Progenitor cell of endocrine pancreas (in vitro differentiated cells): ENCODE measurements at regions not wholly inside any gene's neighbourhood (a gene's known extent, or its start where the extent isn't known, plus 50 kb on each side); places are given as distances from the start of the nearest gene placed in this dataset.

Source experiments
- DNase-seq: peaks from one replicate; pipeline ENCODE4 v3.0.0; 2021; ENCODE audit warnings: low spot score; ENCODE audit not compliant: unreplicated experiment
- H3K27ac Mint-ChIP-seq: 2 replicates; pipeline ENCODE4 v1.8.0; 2021; ENCODE audit warnings: mild to moderate bottlenecking, moderate library complexity, mixed read lengths
- H3K27me3 Mint-ChIP-seq: 2 replicates; pipeline ENCODE4 v1.8.0; 2021; ENCODE audit warnings: mixed read lengths
- H3K36me3 Mint-ChIP-seq: 2 replicates; pipeline ENCODE4 v1.8.0; 2022; ENCODE audit warnings: mixed read lengths; ENCODE audit not compliant: insufficient read depth
- H3K4me1 Mint-ChIP-seq: 2 replicates; pipeline ENCODE4 v1.8.0; 2021; ENCODE audit warnings: low read depth, mixed read lengths
- H3K4me3 Mint-ChIP-seq: 2 replicates; pipeline ENCODE4 v1.8.0; 2021; ENCODE audit warnings: low read depth, mild to moderate bottlenecking, moderate library complexity, mixed read lengths
- H3K9me3 Mint-ChIP-seq: 2 replicates; pipeline ENCODE4 v1.8.0; 2021; ENCODE audit warnings: low read depth, mixed read lengths
- CTCF ChIP-seq: fragments of 200-600 bp; sonication (generic); IDR thresholded peaks from one replicate; pipeline ENCODE4 v1.5.0; 2021; ENCODE audit warnings: antibody characterized with exemption, mild to moderate bottlenecking; ENCODE audit not compliant: unreplicated experiment

GRCh38 chr3:124610130-124610529 is 120.1 kb upstream of the UMPS start:
- Mint-ChIP-seq H3K27ac (no peak overlapping the region), H3K27me3 (no peaks in the 10 kb centered on the region), H3K4me1 (no peaks in the 10 kb centered on the region), H3K9me3 (no peaks in the 10 kb centered on the region), H3K4me3 (no peak overlapping the region), H3K36me3 (no peaks in the 10 kb centered on the region)
- no peak for TF ChIP-seq CTCF
- DNase-seq = no peak

DNA sequence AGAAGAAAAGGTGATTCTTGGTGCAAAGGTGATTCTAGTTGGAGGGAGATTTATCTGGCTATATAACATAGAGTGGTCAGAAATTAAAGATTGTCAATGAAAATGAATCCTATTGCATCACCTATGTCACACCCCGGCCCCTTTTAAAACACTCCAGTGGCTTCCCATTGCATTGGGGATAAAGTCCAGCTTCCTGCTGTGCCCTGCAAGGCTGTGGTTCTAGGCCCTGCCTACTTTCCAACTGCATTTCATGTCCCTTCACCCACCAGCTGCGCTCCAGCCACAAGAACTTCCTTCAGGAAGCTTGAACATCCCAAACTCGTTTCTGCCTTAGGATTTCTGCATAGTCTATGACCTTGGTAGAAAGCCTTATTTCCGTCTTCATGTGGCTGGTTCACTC is 118.7 kb upstream of the UMPS start:
- no peak for DNase-seq
- Mint-ChIP-seq H3K27me3 (no peaks in the 10 kb centered on the region), H3K4me1 (peaks cover 1% of the 10 kb centered on the region), H3K36me3 (no peaks in the 10 kb centered on the region), H3K27ac (peak overlapping the region; percentile 15), H3K4me3 (no peak overlapping the region), H3K9me3 (no peaks in the 10 kb centered on the region)
- TF ChIP-seq CTCF = no peak

GRCh38 chr3:124615896-124616543 is 114.2 kb upstream of the UMPS start:
- no peak for DNase-seq
- H3K27ac Mint-ChIP-seq = no peak overlapping the region
- peaks cover 6% of the 10 kb centered on the region for H3K36me3 Mint-ChIP-seq

DNA sequence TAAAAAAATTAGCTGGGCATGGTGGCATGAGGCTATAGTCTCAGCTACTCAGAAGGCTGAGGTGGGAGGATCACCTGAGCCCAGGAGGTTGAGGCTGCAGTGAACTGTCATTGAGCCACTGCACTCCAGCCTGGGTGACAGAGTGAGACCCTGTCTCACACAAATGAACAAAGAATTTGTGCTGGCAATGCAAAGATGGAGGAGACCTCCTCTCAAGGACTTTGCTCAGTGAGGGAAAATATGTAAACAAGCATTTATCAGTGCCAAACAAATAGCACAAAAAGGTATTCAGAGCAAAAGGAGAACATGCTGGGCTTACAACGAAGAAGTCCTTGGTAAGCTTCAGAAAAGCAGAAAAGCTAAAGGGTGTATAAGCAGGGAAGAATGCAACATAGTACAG is 113.1 kb upstream of the UMPS start:
- no peak for DNase-seq

More at GRCh38 chr3:124615896-124616543, 114.2 kb upstream of the UMPS start:
- no peak for TF ChIP-seq CTCF
- Mint-ChIP-seq H3K4me3 (no peak overlapping the region), H3K27me3 (no peaks in the 10 kb centered on the region), H3K9me3 (peaks cover 3% of the 10 kb centered on the region), H3K4me1 (peaks cover 22% of the 10 kb centered on the region)

GRCh38 chr3:124619887-124620599 is 110.2 kb upstream of the UMPS start:
- DNase-seq = no peak
- Mint-ChIP-seq H3K9me3 (peaks cover 3% of the 10 kb centered on the region), H3K27me3 (no peaks in the 10 kb centered on the region), H3K4me3 (no peak overlapping the region), H3K27ac (peak overlapping the region; percentile 11), H3K36me3 (peaks cover 8% of the 10 kb centered on the region), H3K4me1 (peaks cover 22% of the 10 kb centered on the region)
- no peak for TF ChIP-seq CTCF

More for the DNA sequence above, 113.1 kb upstream of the UMPS start:
- peaks cover 22% of the 10 kb centered on the region for H3K4me1 Mint-ChIP-seq
- H3K27me3 Mint-ChIP-seq = no peaks in the 10 kb centered on the region
- H3K4me3 Mint-ChIP-seq = peak overlapping the region; percentile 48
- H3K36me3 Mint-ChIP-seq = peaks cover 6% of the 10 kb centered on the region
- H3K27ac Mint-ChIP-seq = peak overlapping the region; percentile 88
- peaks cover 3% of the 10 kb centered on the region for H3K9me3 Mint-ChIP-seq
- TF ChIP-seq CTCF = no peak
